NCI-H526 (cell line): ENCODE measurements at regions not wholly inside any gene's neighbourhood (a gene's known extent, or its start where the extent isn't known, plus 50 kb on each side); places are given as distances from the start of the nearest gene placed in this dataset.
"Not testable (repeated sequence)": the region's sequence is repeated elsewhere in the genome, so short reads cannot be mapped to it uniquely, and the experiment has no call there.

Experiments used
- DNase-seq, 2 experiments: peaks; one replicate each; lab custom pipeline; 2025; lab: John Stamatoyannopoulos, UW

DNA sequence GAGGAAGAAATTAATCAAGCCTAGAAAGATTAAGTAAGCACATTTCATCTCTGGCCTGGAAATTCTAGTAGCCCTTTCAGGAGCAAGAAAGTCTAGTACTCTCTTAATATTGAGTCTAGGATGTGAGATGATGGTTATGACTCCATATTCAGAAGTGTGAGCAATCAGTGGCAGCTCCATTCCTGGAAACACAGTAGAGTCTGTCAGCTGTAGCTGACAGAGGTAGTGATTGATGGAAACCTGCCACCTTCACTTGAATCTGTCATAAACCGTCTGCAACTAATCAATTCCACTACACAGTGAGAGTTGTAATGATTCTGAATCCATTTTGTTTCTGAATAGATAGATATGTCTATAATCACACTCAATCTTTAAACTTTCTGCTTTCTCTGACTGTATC lies 635.1 kb downstream of the IRS1 start:
- DNase-seq, result no peak

DNA sequence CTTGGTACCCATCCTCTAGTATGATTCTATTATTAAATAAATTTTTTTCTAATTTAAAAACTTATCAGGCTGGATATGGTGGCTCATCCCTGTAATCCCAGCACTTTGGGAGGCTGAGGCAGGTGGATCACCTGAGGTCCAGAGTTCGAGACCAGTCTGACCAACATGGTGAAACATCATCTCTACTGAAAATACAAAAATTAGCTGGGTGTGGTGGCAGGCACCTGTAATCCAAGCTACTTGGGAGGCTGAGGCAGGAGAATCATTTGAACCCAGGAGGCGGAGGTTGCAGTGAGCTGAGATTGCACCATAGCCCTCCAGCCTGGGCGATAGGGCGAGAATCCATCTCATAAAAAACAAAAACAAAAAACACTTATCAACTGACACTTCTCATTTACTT lies 639.0 kb downstream of the IRS1 start:
- not testable (repeated sequence) for DNase-seq

DNA sequence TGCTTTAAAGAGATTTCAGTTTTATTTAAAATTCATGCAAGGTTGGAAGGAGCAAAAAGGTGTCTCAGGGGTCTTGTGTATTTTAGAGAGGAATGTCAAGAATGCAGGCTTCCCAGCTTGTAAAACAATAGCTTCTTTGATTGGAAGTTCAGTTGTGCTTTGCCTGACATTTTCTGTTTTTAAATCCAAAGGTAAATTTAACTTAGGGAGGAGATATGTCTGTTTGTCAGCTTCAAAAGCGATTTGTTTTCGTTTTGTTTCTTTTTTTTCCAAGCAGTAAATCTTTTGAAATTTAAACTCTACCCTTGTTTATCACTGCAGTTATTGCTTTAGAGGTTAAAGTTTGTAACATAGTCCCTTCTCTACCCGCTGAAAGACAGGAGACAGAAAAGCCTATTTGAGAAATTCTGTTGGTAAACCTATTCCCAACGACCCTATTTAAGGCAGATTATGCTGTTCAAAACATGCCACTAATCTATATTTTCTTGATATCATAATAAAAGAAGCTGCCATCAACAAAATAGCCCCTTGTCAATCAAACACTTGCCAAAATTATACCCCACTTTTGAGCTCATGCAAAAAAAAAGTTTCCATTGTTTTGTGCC lies 639.6 kb downstream of the IRS1 start:
- no peak for DNase-seq

DNA sequence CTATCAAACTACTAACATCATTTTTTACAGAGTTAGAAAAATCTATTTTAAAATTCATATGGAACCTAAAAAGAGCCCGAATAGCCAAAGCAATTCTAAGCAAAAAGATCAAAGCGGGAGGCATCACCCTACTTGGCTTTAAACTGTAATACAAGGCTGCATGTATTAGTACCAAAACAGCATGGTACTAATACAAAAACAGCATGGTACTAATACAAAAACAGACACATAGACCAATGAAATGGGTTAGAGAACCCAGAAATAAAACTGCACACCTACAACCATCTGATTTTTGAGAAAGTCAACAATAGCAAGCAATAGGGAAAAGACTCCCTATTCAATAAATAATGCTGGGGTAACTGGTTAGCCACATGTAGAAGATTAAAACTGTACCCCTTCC lies 640.7 kb downstream of the IRS1 start:
- DNase-seq, result no peak

DNA sequence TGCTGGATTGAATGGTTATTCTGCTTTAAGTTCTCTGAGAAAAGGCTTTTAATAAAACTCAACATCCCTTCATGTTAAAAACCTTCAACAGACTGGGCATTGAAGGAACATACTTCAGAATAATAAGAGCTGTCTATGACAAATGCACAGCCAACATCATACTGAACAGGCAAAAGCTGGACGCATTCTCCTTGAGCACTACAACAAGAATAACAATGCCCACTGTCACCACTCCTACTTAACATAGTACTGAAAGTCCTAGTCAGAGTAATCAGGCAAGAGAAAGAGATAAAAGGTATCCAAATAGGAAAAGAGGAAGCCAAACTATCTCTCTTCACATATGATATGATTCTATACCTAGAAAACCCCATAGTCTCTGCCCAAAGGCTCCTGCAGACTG lies 641.4 kb downstream of the IRS1 start:
- no peak for DNase-seq

DNA sequence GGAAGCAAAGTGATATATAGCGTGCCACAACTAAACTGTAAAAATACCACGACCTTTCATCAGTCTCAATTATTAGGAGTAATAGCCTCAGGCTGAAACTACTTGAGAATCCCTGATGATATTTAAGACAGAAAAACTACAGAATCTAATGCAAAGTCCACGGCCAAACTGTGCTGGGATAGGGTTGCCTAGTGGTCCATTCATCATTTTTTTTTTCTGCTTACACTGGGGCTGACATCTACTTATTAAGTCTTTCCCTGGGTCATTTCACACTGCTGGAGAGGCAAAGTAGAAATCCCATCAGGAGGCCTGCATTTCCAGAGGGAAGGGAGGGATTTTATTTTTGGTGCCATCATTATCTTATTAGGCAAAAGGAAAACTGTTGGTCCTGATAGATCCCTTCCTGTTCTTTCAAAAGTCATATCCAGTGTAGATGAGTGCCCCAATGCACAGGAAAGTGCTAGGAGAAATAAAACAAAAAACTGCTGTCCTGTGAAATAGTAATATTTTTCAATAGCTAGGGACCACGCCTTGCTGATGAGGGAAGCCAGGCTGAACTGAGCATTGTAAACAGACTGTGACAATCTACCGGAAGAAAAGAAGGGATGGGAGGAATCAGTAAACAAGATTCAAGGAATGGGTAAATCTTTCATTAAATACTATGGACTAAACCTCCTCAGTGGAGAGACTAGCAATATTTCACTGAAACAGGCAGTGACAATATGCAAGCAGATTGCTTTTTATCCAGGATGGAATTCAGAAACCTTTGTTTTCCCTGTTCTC lies 644.3 kb downstream of the IRS1 start:
- no peak for DNase-seq

DNA sequence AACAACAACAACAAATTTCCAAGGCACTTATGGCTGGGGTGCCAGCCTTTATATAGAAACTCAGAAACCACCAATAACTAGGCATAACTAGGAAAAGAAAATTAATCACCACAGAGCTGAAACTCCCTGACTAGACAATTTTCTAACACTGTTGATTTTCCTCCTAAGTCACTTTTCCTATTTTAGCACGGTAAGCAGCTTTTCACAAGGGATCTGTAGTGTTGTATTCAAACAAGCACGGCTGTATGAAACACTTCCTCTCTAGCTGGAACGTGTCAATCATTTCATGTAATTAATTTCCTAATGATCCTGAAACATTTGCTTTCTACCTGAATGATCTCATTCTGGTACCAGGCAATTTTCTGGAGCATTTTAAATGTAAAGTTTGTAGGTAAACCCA lies 645.0 kb downstream of the IRS1 start:
- DNase-seq, result no peak

DNA sequence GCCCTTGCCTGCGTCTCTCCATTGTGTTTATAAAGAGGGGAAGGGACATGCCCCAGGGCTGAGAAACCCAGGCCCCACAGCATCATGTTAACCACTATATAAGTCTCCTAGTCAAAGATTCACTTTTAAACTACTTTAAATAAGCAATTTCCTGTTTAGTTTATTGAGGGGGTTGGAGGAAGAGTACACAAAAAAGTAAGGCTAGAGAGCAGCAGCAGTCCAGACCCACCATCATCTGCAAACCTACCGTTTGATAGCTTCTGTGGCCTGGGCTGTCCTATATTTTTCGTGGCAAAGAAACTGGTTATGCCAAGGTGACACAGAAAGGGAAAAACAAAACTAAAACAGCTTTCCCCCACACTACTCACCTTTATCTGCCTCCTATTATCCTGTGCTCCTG lies 646.1 kb downstream of the IRS1 start:
- DNase-seq, result no peak

DNA sequence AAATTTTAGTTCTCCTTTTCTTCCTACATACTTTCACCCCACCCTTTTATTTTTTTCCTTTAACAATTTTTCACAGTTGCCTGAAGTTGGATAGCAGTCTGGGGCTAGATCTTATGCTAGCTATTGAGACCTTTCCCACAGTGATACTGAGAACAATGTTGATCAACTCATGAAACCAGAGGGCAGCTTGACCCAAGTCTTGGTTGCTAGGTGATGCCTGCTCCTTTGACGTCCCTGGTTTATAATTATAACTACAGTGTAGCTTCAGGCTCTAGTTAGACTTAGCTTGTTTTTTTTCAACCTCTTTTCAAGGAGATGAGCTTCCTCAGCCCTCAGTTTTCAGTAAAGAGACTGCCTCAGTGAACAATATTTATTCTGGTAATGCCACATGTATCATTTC lies 648.5 kb downstream of the IRS1 start:
- no peak for DNase-seq

DNA sequence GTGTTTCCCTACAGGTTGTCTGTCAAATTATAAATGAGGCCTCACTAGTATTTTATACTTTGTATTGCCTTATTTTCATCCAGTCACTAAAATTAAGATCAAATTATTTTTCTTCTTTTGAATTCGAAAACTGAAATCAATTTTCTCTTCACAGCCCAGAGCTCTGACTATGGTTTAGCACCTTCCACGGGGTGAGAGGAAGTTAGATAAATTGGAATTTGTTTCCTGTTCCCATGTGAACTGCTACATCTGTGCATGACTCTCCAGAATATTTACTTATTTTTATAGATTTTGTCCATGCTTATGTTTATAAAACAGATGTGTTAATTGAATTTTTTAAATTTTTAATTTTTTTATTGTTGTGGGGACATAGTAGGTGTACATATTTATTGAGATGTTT lies 656.5 kb downstream of the IRS1 start:
- no peak for DNase-seq

DNA sequence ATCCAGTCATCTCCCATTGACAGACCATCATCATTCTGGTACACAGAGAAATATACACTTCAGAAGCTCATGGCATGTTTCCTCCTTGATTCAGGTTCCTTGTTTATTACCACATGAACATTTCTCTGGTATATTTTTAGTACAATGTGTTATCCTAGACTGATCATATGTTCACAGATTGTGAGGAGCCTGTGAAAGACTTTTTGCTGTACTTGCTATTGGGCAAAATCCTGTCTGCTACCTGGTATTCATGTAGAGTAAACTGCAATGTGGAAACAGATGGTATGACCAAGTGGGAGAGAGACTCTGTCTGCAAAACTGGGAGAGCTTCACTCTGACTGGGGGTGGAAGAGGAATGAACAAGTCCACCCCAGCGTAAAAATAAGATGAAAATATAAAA lies 657.2 kb downstream of the IRS1 start:
- DNase-seq, result no peak

DNA sequence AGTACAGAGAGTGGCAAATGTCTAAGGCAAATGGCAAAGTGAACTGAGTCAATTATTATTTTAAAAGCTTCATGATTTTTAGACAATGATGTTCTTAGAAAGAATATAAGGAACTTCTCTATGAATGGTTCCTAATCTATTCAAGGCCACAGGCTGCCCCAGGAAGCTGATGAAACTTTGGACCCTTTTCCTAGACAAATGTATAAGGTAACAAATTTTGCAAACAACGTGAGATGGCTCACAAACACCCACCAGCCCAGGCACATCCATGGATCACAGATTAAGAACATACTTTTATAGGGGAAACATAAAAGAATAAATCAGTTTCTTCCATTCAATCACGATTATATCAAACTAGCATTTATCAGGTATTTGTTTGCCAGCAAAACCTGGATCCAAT lies 659.0 kb downstream of the IRS1 start:
- DNase-seq, result no peak

DNA sequence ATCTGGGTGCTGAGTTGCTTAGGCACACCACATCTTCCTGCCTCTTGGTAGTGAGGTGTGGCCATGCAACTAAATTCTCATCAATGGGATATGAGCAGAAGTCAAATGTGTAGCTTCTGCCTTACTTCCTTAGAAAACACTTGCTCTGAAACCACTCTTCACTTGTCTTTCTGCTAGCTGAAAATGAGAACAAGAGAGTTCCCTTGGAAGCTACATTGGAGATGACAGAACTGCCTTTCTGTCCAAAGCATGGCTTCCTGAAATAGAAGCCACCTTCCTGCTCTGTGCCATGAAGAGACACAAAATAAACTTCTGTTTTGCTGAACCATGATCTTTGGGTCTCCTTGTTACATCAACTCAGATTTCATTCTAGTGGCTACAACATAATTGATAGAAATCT lies 659.9 kb downstream of the IRS1 start:
- no peak for DNase-seq

DNA sequence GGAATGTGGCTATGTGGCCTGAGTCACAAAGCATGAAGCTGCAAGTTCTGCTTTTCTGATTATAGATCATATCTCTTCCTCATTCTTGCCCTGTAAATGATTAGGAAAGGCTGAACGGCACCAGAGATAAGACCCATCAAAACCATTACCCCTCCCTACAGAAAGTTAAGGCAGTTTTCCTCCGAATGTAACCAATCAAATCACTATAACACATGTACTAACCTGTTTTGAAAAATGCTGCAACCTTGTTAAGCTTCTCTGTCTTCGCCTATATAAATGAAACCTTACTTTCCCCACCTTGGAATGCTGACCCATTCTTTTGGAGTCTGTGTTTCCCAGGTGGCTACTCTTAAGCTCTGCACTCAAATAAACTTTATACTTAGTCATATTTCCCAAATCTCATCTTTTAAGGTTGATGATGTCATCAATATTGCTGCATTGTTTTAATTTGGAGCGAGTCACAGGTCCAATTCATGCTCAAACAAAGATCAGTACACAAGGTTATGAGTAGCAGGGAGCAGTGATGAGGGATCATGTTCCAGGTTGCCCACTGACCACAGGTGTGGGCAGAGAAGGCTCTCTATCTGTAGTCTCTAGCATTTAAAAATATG lies 662.3 kb downstream of the IRS1 start:
- no peak for DNase-seq

DNA sequence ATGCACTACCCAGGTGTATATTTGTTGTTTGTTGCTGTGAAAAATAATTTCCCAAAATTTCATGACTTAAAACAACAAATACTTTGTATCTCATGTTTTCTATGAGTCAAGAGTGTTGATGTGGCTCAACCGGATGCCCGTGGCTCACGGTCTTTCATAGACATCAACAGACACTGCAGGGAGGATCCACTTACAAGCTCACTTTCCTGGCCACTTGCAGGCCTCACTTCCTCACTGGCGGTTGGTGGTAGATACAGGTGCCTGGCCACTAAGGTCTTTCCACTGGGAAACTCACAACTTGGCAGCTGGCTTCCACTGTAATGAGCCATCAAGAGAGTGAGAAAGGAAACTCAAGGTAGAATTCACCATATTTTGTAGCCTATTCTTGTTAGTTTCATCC lies 662.9 kb downstream of the IRS1 start:
- no peak for DNase-seq

DNA sequence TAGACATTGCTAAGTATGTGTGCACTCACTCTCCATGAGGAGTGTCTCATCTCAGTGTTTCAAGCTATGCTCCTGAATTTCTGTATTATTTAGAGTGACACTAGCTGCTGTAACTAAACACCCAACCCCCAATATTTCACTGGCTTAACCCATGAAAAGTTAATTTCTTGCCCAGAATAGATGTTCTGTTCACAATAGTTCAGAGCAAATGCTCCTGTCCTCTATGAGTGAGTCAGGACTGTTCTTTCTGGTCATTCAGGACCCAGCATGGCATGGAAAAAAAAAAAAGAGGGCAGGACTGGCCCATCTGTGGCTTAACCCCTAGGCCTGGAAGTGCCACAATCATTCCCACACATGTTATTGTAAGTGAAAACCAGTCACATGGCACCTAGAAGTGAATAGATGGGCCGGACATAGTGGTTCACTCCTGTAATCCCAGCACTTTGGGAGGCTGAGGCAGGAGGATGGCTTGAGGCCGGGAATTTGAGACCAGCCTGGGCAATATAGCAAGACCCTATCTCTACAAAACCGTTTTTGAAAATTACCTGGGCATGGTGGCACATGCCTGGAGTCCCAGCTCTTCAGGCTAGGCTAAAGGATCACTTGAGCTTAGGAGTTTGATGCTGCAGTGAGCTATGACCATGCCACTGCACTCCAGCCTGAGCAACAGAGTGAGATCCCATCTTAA lies 663.6 kb downstream of the IRS1 start:
- no peak for DNase-seq

DNA sequence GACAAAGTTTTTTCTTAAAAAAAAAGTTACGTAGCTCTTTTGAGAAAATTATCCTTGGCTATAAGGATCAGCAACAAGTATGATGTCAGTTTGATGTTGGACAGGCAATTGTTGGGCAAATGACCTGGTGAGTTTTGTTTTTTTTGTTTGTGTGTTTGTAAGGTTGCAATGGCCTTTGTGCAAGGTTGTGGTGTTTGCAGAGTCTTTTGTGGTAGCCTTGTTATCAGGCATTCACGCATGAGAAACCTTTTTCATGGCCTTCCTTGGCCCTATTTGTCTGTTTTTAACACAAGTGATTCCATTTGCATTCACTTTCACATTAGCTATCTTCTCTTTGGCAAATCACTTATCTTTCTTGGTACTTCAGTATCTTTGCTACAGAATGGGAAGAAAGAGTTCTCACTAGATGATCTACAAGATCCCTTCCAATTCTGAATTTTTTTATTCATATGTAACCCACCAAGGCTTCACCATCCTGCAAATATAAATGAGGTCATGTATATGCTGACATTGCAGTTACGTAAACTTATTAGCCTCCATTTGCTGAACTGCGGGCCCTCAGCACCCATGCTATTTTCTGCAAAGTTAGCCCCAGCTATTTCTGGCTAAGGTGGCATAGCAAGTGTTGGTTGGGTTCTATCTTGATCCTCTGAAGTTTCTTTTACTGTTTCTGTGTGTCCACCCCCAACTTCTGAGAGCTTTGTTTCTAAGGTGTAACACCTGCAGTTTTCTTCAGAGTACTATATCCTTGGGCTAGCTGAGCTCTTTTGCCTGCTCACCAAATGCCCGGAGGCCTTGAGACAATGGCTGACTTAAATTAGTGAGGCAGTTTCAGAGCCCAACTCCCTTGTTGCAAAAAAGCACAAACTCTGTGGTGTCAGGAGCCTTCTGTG lies 667.1 kb downstream of the IRS1 start:
- no peak for DNase-seq

DNA sequence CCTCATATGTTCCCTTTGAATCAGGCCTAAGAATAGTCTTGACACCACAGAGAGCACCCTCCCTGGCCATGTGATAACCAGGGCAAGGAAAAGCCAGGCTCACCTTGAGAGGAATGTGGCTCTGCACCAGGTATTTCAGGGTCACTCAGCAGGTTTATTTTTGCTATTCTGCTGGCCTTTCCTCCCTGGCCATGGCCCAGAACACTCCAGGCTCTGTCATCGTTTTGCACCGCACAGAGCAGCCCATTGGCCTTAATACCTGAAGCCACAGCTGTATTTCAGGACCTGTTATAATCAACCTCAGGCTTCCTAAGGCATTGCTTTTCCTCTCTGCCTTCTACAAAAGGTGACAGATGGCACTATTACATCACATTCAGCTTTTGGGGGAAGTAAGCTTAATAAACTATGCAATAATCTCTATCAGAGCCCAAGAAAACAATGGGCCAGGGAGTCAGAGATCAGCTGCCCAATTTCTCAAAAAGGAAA lies 668.3 kb downstream of the IRS1 start:
- no peak for DNase-seq

DNA sequence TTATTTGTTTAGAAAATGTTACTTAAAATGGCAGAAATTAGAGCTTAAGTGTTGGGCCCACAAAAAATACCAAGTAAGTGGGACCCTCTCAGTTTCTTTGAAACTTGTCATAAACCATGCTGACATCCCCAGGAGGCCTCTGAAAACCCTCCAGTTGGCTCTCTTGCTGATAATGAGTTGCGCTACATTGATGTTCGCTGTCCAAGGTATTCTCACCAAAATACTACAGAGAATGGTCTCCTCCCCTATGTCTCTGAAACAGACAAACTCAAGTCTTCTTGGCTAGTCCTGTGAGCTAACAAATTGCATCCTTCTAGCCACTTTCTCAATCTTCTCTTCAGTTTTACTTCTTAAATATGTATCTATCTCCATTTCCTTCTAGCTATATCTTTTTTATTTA lies 669.4 kb downstream of the IRS1 start:
- DNase-seq, result no peak

DNA sequence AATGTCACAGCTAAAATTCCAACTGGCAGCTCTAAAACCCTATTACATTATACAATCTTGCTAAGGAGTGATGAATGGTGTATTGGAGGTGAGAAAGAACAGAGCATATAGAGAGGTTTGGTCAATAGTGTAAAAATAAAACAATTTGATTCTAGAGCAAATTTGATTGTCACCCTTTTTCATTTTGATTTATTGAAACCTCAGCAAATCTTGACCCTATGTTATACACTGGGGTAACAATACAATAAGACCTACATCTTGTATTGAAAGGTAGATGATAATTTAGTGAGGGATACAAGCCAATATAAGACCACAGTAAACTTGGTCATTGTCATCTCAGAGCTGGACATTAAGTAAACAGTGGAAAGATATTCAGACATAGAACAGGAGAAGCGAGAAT lies 671.9 kb downstream of the IRS1 start:
- DNase-seq, result no peak

DNA sequence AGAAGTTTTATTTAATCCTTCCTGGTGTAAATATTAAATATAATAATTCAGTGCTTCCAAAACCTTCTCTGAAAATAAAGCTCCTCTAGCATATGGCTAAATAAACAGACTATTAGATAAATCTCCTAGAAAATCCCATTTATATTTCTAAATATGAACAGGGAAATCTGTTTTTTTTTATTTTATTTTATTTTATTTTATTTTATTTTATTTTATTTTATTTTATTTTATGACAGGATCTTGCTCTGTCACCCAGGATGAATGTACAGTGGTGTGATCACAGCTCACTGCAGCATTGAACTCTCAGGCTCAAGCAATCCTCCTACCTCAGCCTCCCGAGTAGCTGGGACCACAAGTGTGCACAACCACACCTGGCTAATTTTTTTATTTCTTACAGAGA lies 673.5 kb downstream of the IRS1 start:
- no peak for DNase-seq
